Dermis microvascular lymphatic vessel endothelial cell (primary cell): ENCODE measurements at regions not wholly inside any gene's neighbourhood (a gene's known extent, or its start where the extent isn't known, plus 50 kb on each side); places are given as distances from the start of the nearest gene placed in this dataset.
"Not testable (repeated sequence)": the region's sequence is repeated elsewhere in the genome, so short reads cannot be mapped to it uniquely, and the experiment has no call there.

Experiments
- DNase-seq, 2 donors: peaks; one replicate each; pipeline versions ENCODE4 v3.0.0 to v3.0.0-alpha.2; 2010; ENCODE audit warnings: low read depth in 2 of 2

- DNase-seq = no peak
Measured at GRCh38 chr12:46711756-46712155, 114.0 kb downstream of the SLC38A4 start.

- no peak for DNase-seq
Measured at GRCh38 chr12:46710125-46710743, 115.6 kb downstream of the SLC38A4 start.

GRCh38 chr12:46702581-46703344, 123.0 kb downstream of the SLC38A4 start:
- no peak for DNase-seq

- no peak for DNase-seq
Measured at GRCh38 chr12:46701356-46701755, 124.4 kb downstream of the SLC38A4 start.

- DNase-seq = no peak
Measured at GRCh38 chr12:46699986-46700385, 125.8 kb downstream of the SLC38A4 start.

- no peak for DNase-seq
Measured at GRCh38 chr12:46698003-46698402, 127.8 kb downstream of the SLC38A4 start.

GRCh38 chr12:46693518-46693917, 132.3 kb downstream of the SLC38A4 start:
- no peak for DNase-seq

- DNase-seq = no peak
Measured at GRCh38 chr12:46693034-46693433, 132.8 kb downstream of the SLC38A4 start.

- no peak for DNase-seq
Measured at GRCh38 chr12:46692606-46693005, 133.2 kb downstream of the SLC38A4 start.

- no peak for DNase-seq
Measured at GRCh38 chr12:46686267-46686942, 139.4 kb downstream of the SLC38A4 start.

GRCh38 chr12:46684243-46684642, 141.6 kb downstream of the SLC38A4 start:
- not testable (repeated sequence) for DNase-seq

GRCh38 chr12:46682148-46682547, 143.6 kb downstream of the SLC38A4 start:
- DNase-seq = no peak

GRCh38 chr12:46680506-46680905, 145.3 kb downstream of the SLC38A4 start:
- DNase-seq = no peak

GRCh38 chr12:46679754-46680153, 146.0 kb downstream of the SLC38A4 start:
- DNase-seq = no peak

- DNase-seq = no peak
Measured at GRCh38 chr12:46678426-46678825, 147.4 kb downstream of the SLC38A4 start.

- peak in 1 of 2 donors; percentile 59 for DNase-seq
Measured at GRCh38 chr12:46677749-46678148, 148.0 kb downstream of the SLC38A4 start.

- DNase-seq = no peak
Measured at GRCh38 chr12:46676797-46677520, 148.8 kb downstream of the SLC38A4 start.

GRCh38 chr12:46676396-46676795, 149.4 kb downstream of the SLC38A4 start:
- no peak for DNase-seq

GRCh38 chr12:46675736-46676135, 150.1 kb downstream of the SLC38A4 start:
- peak in 1 of 2 donors; percentile 51 for DNase-seq

- DNase-seq = no peak
Measured at GRCh38 chr12:46674800-46675199, 151.0 kb downstream of the SLC38A4 start.

- DNase-seq = no peak
Measured at GRCh38 chr12:46674129-46674528, 151.7 kb downstream of the SLC38A4 start.

GRCh38 chr12:46671102-46671501, 154.7 kb downstream of the SLC38A4 start:
- no peak for DNase-seq
